ENCODE measurements at regions not wholly inside any gene's neighbourhood (a gene's known extent, or its start where the extent isn't known, plus 50 kb on each side); places are given as distances from the start of the nearest gene placed in this dataset.
"Not testable (repeated sequence)": the region's sequence is repeated elsewhere in the genome, so short reads cannot be mapped to it uniquely, and the experiment has no call there.

DNA sequence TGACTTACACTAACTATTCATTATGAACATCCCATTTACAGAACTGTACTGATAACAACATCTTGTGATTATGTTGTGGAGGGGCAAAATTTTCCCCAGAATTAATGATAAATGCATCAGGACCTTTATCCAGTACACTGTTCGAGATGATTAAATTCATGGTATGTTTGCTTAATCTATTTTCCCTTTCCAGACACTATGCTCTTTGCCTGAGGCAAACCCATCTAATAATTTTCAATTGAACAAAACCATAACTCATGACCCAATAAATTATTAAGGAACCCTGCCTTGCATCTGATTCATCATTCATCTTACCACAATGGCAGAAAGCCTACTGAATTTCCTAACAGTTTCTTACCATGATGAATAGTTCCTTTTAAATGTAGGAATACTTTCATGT, 385.0 kb downstream of the DSEL start:
- Histone ChIP-seq H3F3A (ENCODE audit: insufficient read depth, low read length) (no peaks in the 10 kb centered on the region), H2AFZ (ENCODE audit: low read length) (no peak overlapping the region), H4K20me1 (ENCODE audit: insufficient read depth, low read length) (no peaks in the 10 kb centered on the region), H3K4me1 (ENCODE audit: insufficient read depth, low read length, severe bottlenecking) (no peaks in the 10 kb centered on the region), H3K4me2 (ENCODE audit: low read length) (no peak overlapping the region), H3K9ac (ENCODE audit: low read length) (no peak overlapping the region), H3K27ac (ENCODE audit: low read depth, low read length, poor library complexity, severe bottlenecking) (no peak overlapping the region), H3K9me2 (ENCODE audit: low read depth, low read length) (no peaks in the 10 kb centered on the region), H3K36me3 (ENCODE audit: insufficient read depth, low read length) (no peaks in the 10 kb centered on the region), H3K79me2 (ENCODE audit: insufficient read depth, low read length) (no peaks in the 10 kb centered on the region), H3K4me3 (ENCODE audit: low read depth, low read length, poor library complexity, severe bottlenecking) (no peak overlapping the region), H3K27me3 (ENCODE audit: insufficient read depth, low read length) (no peaks in the 10 kb centered on the region), H3K9me3 (ENCODE audit: low read length) (no peaks in the 10 kb centered on the region)
- TF ChIP-seq EZH2 (IDR thresholded peaks at IDR 0.05; ENCODE audit: borderline replicate concordance, low read length) = no peak
- TF ChIP-seq, protein P1, sequence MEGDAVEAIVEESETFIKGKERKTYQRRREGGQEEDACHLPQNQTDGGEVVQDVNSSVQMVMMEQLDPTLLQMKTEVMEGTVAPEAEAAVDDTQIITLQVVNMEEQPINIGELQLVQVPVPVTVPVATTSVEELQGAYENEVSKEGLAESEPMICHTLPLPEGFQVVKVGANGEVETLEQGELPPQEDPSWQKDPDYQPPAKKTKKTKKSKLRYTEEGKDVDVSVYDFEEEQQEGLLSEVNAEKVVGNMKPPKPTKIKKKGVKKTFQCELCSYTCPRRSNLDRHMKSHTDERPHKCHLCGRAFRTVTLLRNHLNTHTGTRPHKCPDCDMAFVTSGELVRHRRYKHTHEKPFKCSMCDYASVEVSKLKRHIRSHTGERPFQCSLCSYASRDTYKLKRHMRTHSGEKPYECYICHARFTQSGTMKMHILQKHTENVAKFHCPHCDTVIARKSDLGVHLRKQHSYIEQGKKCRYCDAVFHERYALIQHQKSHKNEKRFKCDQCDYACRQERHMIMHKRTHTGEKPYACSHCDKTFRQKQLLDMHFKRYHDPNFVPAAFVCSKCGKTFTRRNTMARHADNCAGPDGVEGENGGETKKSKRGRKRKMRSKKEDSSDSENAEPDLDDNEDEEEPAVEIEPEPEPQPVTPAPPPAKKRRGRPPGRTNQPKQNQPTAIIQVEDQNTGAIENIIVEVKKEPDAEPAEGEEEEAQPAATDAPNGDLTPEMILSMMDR (IDR thresholded peaks at IDR 0.05; ENCODE audit: low read length) = no peak

DNA sequence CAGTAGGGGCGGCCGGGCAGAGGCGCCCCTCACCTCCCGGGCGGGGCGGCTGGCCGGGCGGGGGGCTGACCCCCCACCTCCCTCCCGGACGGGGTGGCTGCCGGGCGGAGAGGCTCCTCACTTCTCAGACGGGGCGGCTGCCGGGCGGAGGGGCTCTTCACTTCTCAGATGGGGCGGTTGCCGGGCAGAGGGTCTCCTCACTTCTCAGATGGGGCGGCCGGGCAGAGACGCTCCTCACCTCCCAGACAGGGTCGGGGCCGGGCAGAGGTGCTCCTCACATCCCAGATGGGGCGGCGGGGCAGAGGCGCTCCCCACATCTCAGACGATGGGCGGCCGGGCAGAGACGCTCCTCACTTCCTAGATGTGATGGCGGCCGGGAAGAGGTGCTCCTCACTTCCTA, 389.8 kb downstream of the DSEL start:
- not testable (repeated sequence) for H3K4me1 ChIP-seq (ENCODE audit: insufficient read depth, low read length, severe bottlenecking); H3F3A ChIP-seq (ENCODE audit: insufficient read depth, low read length); H3K9me3 ChIP-seq (ENCODE audit: low read length); H3K27ac ChIP-seq (ENCODE audit: low read depth, low read length, poor library complexity, severe bottlenecking); H3K4me3 ChIP-seq (ENCODE audit: low read depth, low read length, poor library complexity, severe bottlenecking); H3K79me2 ChIP-seq (ENCODE audit: insufficient read depth, low read length); H3K4me2 ChIP-seq (ENCODE audit: low read length); H3K9me2 ChIP-seq (ENCODE audit: low read depth, low read length); H3K27me3 ChIP-seq (ENCODE audit: insufficient read depth, low read length); H3K36me3 ChIP-seq (ENCODE audit: insufficient read depth, low read length); H2AFZ ChIP-seq (ENCODE audit: low read length); H3K9ac ChIP-seq (ENCODE audit: low read length); H4K20me1 ChIP-seq (ENCODE audit: insufficient read depth, low read length)

DNA sequence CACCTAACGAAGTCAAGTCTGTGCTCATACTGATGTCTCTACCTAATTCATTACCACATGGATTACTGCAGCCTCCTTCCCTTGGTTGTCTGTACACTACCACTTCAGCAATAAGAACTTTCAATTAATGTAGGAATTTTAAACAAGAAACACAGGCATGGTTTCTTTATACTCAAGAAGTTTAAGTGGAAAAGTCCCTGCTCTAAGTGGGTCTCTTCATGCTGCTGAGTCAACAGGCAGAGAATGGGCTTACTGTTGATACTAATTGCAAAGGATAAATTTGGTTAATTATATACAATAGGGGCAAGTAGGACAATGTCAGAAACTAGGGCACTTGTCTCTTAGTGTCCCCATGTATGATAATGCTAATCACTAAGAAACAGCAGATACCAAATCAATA, 392.6 kb downstream of the DSEL start:
- Histone ChIP-seq H3K4me3 (ENCODE audit: low read depth, low read length, poor library complexity, severe bottlenecking) (no peak overlapping the region), H4K20me1 (ENCODE audit: insufficient read depth, low read length) (no peaks in the 10 kb centered on the region), H3K9ac (ENCODE audit: low read length) (no peak overlapping the region), H2AFZ (ENCODE audit: low read length) (no peak overlapping the region), H3K79me2 (ENCODE audit: insufficient read depth, low read length) (no peaks in the 10 kb centered on the region), H3K4me2 (ENCODE audit: low read length) (no peak overlapping the region), H3K27me3 (ENCODE audit: insufficient read depth, low read length) (no peaks in the 10 kb centered on the region), H3K4me1 (ENCODE audit: insufficient read depth, low read length, severe bottlenecking) (no peaks in the 10 kb centered on the region), H3K9me3 (ENCODE audit: low read length) (no peaks in the 10 kb centered on the region), H3K36me3 (ENCODE audit: insufficient read depth, low read length) (no peaks in the 10 kb centered on the region), H3F3A (ENCODE audit: insufficient read depth, low read length) (no peaks in the 10 kb centered on the region), H3K9me2 (ENCODE audit: low read depth, low read length) (no peaks in the 10 kb centered on the region), H3K27ac (ENCODE audit: low read depth, low read length, poor library complexity, severe bottlenecking) (no peak overlapping the region)
- no peak for TF ChIP-seq EZH2 (IDR thresholded peaks at IDR 0.05; ENCODE audit: borderline replicate concordance, low read length)
- TF ChIP-seq, protein P1 (IDR thresholded peaks at IDR 0.05; ENCODE audit: low read length) = no peak

DNA sequence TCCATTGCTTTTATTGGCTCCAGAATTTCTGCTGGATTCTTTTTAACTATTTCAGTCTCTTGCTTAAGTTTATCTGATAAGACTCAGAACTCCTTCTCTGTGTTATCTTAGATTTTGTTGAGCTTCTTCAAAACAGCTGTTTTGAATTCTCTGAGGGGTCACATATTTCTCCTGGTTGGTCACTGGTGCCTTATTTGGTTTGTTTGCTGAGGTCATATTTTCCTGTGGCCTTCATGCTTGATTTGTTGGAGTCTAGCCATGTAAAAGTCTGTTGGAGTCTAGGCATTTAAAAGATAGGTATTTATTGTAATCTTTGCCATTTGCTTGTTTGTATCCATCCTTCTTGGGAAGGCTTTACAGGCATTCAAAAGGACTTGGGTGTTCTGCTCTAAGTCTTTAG, 398.7 kb downstream of the DSEL start:
- Histone ChIP-seq H2AFZ (ENCODE audit: low read length) (no peak overlapping the region), H3K4me3 (ENCODE audit: low read depth, low read length, poor library complexity, severe bottlenecking) (no peak overlapping the region), H4K20me1 (ENCODE audit: insufficient read depth, low read length) (no peaks in the 10 kb centered on the region), H3K9me3 (ENCODE audit: low read length) (no peaks in the 10 kb centered on the region), H3K27ac (ENCODE audit: low read depth, low read length, poor library complexity, severe bottlenecking) (no peak overlapping the region), H3K4me1 (ENCODE audit: insufficient read depth, low read length, severe bottlenecking) (no peaks in the 10 kb centered on the region), H3K27me3 (ENCODE audit: insufficient read depth, low read length) (no peaks in the 10 kb centered on the region), H3K79me2 (ENCODE audit: insufficient read depth, low read length) (no peaks in the 10 kb centered on the region), H3K4me2 (ENCODE audit: low read length) (no peak overlapping the region), H3F3A (ENCODE audit: insufficient read depth, low read length) (no peaks in the 10 kb centered on the region), H3K9me2 (ENCODE audit: low read depth, low read length) (no peaks in the 10 kb centered on the region), H3K36me3 (ENCODE audit: insufficient read depth, low read length) (no peaks in the 10 kb centered on the region), H3K9ac (ENCODE audit: low read length) (no peak overlapping the region)
- TF ChIP-seq, protein P1 (IDR thresholded peaks at IDR 0.05; ENCODE audit: low read length) = no peak
- no peak for TF ChIP-seq EZH2 (IDR thresholded peaks at IDR 0.05; ENCODE audit: borderline replicate concordance, low read length)
